PC-3 (cell line): ENCODE measurements at regions not wholly inside any gene's neighbourhood (a gene's known extent, or its start where the extent isn't known, plus 50 kb on each side); places are given as distances from the start of the nearest gene placed in this dataset.
A peak's percentile ranks its signal among the peaks of the same experiment; 100 is the strongest.
"Not testable (repeated sequence)": the region's sequence is repeated elsewhere in the genome, so short reads cannot be mapped to it uniquely, and the experiment has no call there.

Experiments
- EZH2 ChIP-seq: fragments of 300-600 bp; sonication (generic); IDR thresholded peaks from one replicate; pipeline ENCODE4 v1.6.1; 2017; ENCODE audit warnings: antibody characterized with exemption, mild to moderate bottlenecking, low read length; ENCODE audit not compliant: unreplicated experiment
- EZH2phosphoT487 ChIP-seq: fragments of 300-600 bp; sonication (generic); IDR thresholded peaks from 2 replicates; pipeline ENCODE4 v1.6.1; 2018; ENCODE audit warnings: mild to moderate bottlenecking, antibody characterized with exemption, low read length, borderline replicate concordance
- TF ChIP-seq, protein P1 (sequence below): fragments of 300-600 bp; sonication (generic); conservative IDR thresholded peaks from 2 replicates; pipeline ENCODE4 v1.5.1; 2017; ENCODE audit warnings: antibody characterized with exemption, low read depth, mild to moderate bottlenecking, low read length

DNA sequence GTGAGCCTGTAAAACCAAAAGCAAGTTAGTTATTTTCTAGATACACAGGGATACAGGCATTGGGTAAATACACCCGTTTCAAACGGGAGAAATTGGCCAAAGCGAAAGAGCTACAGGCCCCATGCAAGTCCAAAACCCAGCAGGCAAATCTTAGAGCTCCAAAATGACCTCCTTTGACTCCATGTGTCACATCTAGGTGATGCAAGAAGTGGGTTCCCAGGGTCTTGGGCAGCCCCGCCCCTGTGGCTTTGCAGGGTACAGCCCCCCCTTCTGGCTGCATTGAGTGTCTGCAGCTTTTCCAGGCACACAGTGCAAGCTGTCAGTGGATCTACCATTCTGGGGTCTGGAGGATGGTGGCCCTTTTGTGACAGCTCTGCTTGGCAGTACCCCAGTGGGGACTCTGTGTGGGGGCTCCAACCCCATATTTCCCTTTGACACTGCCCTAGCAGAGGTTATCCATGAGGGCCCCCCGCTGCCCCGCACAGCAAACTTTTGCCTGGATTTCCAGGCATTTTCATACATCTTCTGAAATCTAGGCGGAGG lies 1367.6 kb downstream of the CDH12 start:
- TF ChIP-seq, protein P1, sequence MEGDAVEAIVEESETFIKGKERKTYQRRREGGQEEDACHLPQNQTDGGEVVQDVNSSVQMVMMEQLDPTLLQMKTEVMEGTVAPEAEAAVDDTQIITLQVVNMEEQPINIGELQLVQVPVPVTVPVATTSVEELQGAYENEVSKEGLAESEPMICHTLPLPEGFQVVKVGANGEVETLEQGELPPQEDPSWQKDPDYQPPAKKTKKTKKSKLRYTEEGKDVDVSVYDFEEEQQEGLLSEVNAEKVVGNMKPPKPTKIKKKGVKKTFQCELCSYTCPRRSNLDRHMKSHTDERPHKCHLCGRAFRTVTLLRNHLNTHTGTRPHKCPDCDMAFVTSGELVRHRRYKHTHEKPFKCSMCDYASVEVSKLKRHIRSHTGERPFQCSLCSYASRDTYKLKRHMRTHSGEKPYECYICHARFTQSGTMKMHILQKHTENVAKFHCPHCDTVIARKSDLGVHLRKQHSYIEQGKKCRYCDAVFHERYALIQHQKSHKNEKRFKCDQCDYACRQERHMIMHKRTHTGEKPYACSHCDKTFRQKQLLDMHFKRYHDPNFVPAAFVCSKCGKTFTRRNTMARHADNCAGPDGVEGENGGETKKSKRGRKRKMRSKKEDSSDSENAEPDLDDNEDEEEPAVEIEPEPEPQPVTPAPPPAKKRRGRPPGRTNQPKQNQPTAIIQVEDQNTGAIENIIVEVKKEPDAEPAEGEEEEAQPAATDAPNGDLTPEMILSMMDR, result peak; percentile 50
- TF ChIP-seq EZH2, EZH2phosphoT487: not testable (repeated sequence)
